KMS-11 (cell line): ENCODE measurements at regions not wholly inside any gene's neighbourhood (a gene's known extent, or its start where the extent isn't known, plus 50 kb on each side); places are given as distances from the start of the nearest gene placed in this dataset.

Experiments
- H2AFZ ChIP-seq: fragments of 200-600 bp; sonication (generic); 2 replicates; pipeline ENCODE4 v1.6.1; 2016; ENCODE audit warnings: antibody characterized with exemption, mixed run types, low read depth
- H3K27ac ChIP-seq: fragments of 200-600 bp; sonication (generic); 2 replicates; pipeline ENCODE4 v1.6.1; 2016; ENCODE audit warnings: mild to moderate bottlenecking, mixed run types
- H3K27me3 ChIP-seq: fragments of 200-600 bp; sonication (generic); 2 replicates; pipeline ENCODE4 v1.6.1; 2017; ENCODE audit warnings: mild to moderate bottlenecking, low read depth, mixed run types, moderate library complexity; ENCODE audit not compliant: insufficient read depth
- H3K36me3 ChIP-seq: fragments of 200-600 bp; sonication (generic); 2 replicates; pipeline ENCODE4 v1.6.1; 2017; ENCODE audit warnings: mild to moderate bottlenecking, mixed run types; ENCODE audit not compliant: insufficient read depth
- H3K4me1 ChIP-seq: fragments of 200-600 bp; sonication (generic); 2 replicates; pipeline ENCODE4 v1.6.1; 2016; ENCODE audit warnings: mild to moderate bottlenecking, low read depth, mixed run types; ENCODE audit not compliant: poor library complexity, severe bottlenecking
- H3K4me2 ChIP-seq: fragments of 200-600 bp; sonication (generic); 2 replicates; pipeline ENCODE4 v1.7.0; 2016; ENCODE audit warnings: mild to moderate bottlenecking, mixed run types
- H3K4me3 ChIP-seq: fragments of 200-600 bp; sonication (generic); IDR thresholded peaks from 2 replicates; pipeline ENCODE4 v1.6.1; 2017; ENCODE audit warnings: low read depth, low read length, mixed read lengths; ENCODE audit not compliant: insufficient read depth
- H3K79me2 ChIP-seq: fragments of 200-600 bp; sonication (generic); 2 replicates; pipeline ENCODE4 v1.6.1; 2016; ENCODE audit warnings: low read depth, mixed run types; ENCODE audit not compliant: insufficient read depth
- H3K9ac ChIP-seq: fragments of 200-600 bp; sonication (generic); 2 replicates; pipeline ENCODE4 v1.6.1; 2016; ENCODE audit warnings: mild to moderate bottlenecking, mixed run types
- H4K20me1 ChIP-seq: fragments of 200-600 bp; sonication (generic); 2 replicates; pipeline ENCODE4 v1.6.1; 2016; ENCODE audit warnings: mild to moderate bottlenecking, mixed run types; ENCODE audit not compliant: insufficient read depth
- CTCF ChIP-seq: fragments of 200-600 bp; sonication (generic); conservative IDR thresholded peaks from 2 replicates; pipeline ENCODE4 v1.6.1; 2017; ENCODE audit warnings: low read depth, mild to moderate bottlenecking, antibody characterized with exemption, low read length, moderate library complexity, mixed read lengths

- TF ChIP-seq CTCF: no peak
- no peak overlapping the region for H3K9ac ChIP-seq
- no peak overlapping the region for H3K4me3 ChIP-seq
- H3K27ac ChIP-seq: no peak overlapping the region
- peaks cover 21% of the 10 kb centered on the region for H3K4me1 ChIP-seq
- H3K27me3 ChIP-seq: no peaks in the 10 kb centered on the region
- H3K36me3 ChIP-seq: no peaks in the 10 kb centered on the region
- H3K4me2 ChIP-seq: no peak overlapping the region
- H3K79me2 ChIP-seq: no peaks in the 10 kb centered on the region
- no peak overlapping the region for H2AFZ ChIP-seq
- no peaks in the 10 kb centered on the region for H4K20me1 ChIP-seq
Observed at GRCh38 chr11:127247261-127247851, 246.8 kb upstream of the KIRREL3 start.

- H3K79me2 ChIP-seq: no peaks in the 10 kb centered on the region
- H3K27ac ChIP-seq: no peak overlapping the region
- no peak overlapping the region for H3K9ac ChIP-seq
- no peak overlapping the region for H3K4me2 ChIP-seq
- no peak overlapping the region for H2AFZ ChIP-seq
- H4K20me1 ChIP-seq: no peaks in the 10 kb centered on the region
- TF ChIP-seq CTCF: no peak
- peaks cover 11% of the 10 kb centered on the region for H3K4me1 ChIP-seq
- no peak overlapping the region for H3K4me3 ChIP-seq
- H3K36me3 ChIP-seq: no peaks in the 10 kb centered on the region
- H3K27me3 ChIP-seq: no peaks in the 10 kb centered on the region
Observed at GRCh38 chr11:127242676-127243075, 242.1 kb upstream of the KIRREL3 start.

- no peak overlapping the region for H3K27ac ChIP-seq
- no peaks in the 10 kb centered on the region for H4K20me1 ChIP-seq
- no peak for TF ChIP-seq CTCF
- H3K27me3 ChIP-seq: no peaks in the 10 kb centered on the region
- H3K4me2 ChIP-seq: no peak overlapping the region
- H3K36me3 ChIP-seq: no peaks in the 10 kb centered on the region
- H2AFZ ChIP-seq: no peak overlapping the region
- H3K4me3 ChIP-seq: no peak overlapping the region
- no peaks in the 10 kb centered on the region for H3K79me2 ChIP-seq
- H3K4me1 ChIP-seq: peaks cover 7% of the 10 kb centered on the region
- no peak overlapping the region for H3K9ac ChIP-seq
Observed at GRCh38 chr11:127238321-127238720, 237.8 kb upstream of the KIRREL3 start.

GRCh38 chr11:127236776-127237175, 236.2 kb upstream of the KIRREL3 start:
- no peak overlapping the region for H2AFZ ChIP-seq
- no peak overlapping the region for H3K27ac ChIP-seq
- H3K4me3 ChIP-seq: no peak overlapping the region
- H3K9ac ChIP-seq: no peak overlapping the region
- H3K27me3 ChIP-seq: no peaks in the 10 kb centered on the region
- no peaks in the 10 kb centered on the region for H3K4me1 ChIP-seq
- TF ChIP-seq CTCF: no peak
- no peak overlapping the region for H3K4me2 ChIP-seq
- no peaks in the 10 kb centered on the region for H4K20me1 ChIP-seq
- no peaks in the 10 kb centered on the region for H3K79me2 ChIP-seq
- H3K36me3 ChIP-seq: no peaks in the 10 kb centered on the region
